Astrocyte (in vitro differentiated cells and primary cell): ENCODE measurements at regions not wholly inside any gene's neighbourhood (a gene's known extent, or its start where the extent isn't known, plus 50 kb on each side); places are given as distances from the start of the nearest gene placed in this dataset.

ENCODE experiments used
- EZH2 ChIP-seq: IDR thresholded peaks from 2 replicates; pipeline ENCODE4 v1.6.1; 2012; ENCODE audit warnings: mild to moderate bottlenecking, low read length, inconsistent platforms; ENCODE audit not compliant: insufficient read depth
- TF ChIP-seq, protein P1 (sequence below): IDR thresholded peaks from 2 replicates; pipeline ENCODE4 v1.5.1; 2011; ENCODE audit warnings: low read depth, mild to moderate bottlenecking, inconsistent platforms, low read length, moderate library complexity; ENCODE audit not compliant: insufficient read depth

DNA sequence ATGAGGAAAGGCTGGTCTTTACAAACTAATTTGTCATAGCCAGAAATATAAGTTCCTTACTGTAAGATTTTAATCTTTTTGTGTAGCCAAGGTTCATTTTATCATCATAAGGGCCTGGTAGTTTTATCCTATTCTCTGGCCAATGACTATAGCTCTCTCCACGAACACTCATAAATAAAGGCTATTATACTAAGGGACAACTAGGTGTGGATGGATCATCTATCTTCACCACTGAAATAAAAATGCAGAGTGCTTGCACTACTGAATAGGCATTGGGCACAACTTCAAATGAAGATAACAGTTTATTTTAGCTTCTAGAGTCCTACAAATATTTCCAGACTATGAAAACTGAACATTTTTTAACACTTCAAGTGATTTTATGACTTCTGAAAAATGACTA is 698.6 kb downstream of the NOVA1 start:
- TF ChIP-seq, protein P1, sequence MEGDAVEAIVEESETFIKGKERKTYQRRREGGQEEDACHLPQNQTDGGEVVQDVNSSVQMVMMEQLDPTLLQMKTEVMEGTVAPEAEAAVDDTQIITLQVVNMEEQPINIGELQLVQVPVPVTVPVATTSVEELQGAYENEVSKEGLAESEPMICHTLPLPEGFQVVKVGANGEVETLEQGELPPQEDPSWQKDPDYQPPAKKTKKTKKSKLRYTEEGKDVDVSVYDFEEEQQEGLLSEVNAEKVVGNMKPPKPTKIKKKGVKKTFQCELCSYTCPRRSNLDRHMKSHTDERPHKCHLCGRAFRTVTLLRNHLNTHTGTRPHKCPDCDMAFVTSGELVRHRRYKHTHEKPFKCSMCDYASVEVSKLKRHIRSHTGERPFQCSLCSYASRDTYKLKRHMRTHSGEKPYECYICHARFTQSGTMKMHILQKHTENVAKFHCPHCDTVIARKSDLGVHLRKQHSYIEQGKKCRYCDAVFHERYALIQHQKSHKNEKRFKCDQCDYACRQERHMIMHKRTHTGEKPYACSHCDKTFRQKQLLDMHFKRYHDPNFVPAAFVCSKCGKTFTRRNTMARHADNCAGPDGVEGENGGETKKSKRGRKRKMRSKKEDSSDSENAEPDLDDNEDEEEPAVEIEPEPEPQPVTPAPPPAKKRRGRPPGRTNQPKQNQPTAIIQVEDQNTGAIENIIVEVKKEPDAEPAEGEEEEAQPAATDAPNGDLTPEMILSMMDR, result no peak
- no peak for TF ChIP-seq EZH2
